HG02973 (cell line): ENCODE measurements at regions not wholly inside any gene's neighbourhood (a gene's known extent, or its start where the extent isn't known, plus 50 kb on each side); places are given as distances from the start of the nearest gene placed in this dataset.
"Not testable (repeated sequence)": the region's sequence is repeated elsewhere in the genome, so short reads cannot be mapped to it uniquely, and the experiment has no call there.

Source experiments
- ATAC-seq: cut with Tn5 transposase; IDR thresholded peaks from one replicate; pipeline ENCODE4 v1.9.1; 2021; ENCODE audit warnings: moderate library complexity; ENCODE audit not compliant: unreplicated experiment

DNA sequence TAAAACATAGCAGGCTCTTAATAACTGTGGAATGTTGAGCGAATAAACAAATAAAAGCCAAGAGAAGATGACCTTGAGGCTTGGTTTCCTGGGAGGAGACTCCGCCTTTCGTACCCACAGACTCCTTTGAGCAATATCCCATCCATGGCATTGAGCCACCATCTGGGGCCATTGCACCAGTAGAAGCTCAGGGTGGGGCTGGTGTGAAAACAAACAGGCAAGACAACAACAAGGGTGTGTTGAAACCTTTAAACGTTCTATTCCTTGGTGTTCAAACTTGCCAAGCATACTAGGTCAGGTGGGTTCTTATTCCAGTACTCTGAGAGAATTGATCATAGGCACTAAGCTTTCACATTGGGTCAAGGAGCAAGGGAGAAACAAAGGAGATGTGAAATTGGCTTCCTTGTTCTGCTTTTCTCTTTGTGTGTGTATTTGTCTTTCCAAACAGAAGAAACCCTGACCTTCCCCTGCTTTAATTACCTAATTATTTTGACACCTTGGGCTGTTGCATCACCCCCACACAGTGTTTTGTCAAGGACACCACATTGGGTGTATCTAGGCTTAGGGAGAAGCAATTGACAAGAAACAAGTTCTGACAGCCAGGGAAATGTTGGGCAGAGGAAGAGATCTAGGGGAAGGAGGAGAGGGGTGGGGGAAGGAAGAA is 105.1 kb upstream of the BCL6 start:
- ATAC-seq: no peak

DNA sequence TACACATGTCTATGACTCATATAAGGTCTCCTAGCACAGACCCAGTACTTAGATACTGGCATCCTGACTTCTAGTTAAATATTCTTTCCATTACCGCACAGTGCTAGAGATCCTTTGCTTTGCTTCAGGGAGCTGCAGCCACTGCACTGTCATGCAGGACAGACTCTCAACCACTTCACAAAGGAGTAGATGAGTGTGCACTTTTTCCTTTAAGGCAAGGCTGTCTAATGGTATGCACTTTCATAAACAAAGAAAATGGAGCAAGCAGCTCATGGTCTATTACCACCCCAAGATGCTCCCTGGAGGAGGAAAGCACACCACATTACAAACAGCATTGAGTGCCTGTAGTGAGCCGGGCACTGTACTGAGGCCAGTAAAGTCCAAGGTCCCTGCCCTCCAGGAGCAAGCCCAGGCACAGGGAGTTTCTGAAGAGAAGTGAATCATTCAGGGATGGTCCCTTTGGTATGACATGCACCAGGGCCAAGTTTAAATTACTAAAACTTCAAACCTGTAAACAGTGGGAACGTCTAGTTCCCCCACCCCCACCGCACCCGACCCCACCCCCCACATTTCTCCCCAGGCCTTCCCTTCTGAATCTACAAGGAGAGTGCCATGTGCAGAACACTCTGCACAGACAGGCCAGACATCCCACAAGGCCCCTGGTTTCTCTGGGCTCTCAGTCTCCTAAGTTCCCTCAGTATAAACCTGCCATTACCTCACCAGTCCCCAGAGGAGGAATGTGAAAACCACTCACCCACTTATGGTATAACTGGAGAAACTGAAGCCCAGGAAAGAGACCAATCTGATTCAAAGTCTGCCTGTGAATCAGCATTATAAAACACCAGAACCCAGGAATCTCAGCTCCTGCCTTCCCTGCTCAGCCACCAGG is 107.8 kb upstream of the BCL6 start:
- no peak for ATAC-seq

- ATAC-seq: no peak
Observed at GRCh38 chr3:187855131-187855530, 109.9 kb upstream of the BCL6 start.

GRCh38 chr3:187856555-187856954 is 111.3 kb upstream of the BCL6 start:
- no peak for ATAC-seq

GRCh38 chr3:187858041-187858440 is 112.8 kb upstream of the BCL6 start:
- ATAC-seq: no peak

- ATAC-seq: no peak
Observed at GRCh38 chr3:187858711-187859110, 113.4 kb upstream of the BCL6 start.

- ATAC-seq: not testable (repeated sequence)
Observed at GRCh38 chr3:187862701-187863277, 117.5 kb upstream of the BCL6 start.

- peak; percentile 88 for ATAC-seq
Observed at GRCh38 chr3:187870360-187871203, 125.3 kb upstream of the BCL6 start.

- no peak for ATAC-seq
Observed at GRCh38 chr3:187871204-187871591, 125.9 kb upstream of the BCL6 start.

DNA sequence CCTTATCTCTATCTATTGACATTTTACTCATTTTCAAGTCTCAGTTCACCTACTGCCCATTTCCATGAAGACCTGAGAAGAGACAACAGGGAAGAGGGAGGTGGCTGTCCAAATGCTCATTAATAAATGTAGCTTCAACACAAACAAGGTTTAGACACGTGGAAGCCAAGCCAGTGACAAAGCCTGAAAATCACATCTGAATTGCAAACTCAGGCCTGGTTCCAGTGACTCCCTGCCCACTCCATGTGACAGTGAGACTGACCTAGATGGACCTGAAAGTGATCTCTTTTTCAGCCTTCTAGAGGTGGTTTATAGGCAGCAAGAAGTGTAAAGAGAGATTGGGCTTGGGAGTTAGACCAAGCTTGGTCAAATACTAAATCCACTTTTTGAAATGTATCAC is 126.6 kb upstream of the BCL6 start:
- ATAC-seq: no peak

- no peak for ATAC-seq
Observed at GRCh38 chr3:187873843-187874242, 128.6 kb upstream of the BCL6 start.

DNA sequence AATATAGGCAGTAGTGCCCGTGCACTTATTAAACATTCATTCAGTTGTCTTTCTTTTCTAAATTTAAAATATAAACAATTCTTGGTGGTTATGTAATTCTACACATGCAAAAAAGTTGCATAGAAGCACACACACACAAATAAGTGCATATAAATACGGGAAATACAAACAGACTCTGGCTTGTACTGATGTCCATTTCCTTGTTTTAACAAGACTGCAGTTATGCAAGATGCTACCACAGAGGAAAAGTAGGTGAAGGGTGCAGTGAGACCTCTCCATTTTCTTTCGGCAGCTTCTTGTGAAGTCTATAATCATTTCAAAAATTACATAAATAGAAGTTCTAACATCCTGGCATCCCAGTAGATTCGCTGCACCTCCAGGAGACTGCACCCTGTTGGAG is 130.6 kb upstream of the BCL6 start:
- ATAC-seq: no peak

DNA sequence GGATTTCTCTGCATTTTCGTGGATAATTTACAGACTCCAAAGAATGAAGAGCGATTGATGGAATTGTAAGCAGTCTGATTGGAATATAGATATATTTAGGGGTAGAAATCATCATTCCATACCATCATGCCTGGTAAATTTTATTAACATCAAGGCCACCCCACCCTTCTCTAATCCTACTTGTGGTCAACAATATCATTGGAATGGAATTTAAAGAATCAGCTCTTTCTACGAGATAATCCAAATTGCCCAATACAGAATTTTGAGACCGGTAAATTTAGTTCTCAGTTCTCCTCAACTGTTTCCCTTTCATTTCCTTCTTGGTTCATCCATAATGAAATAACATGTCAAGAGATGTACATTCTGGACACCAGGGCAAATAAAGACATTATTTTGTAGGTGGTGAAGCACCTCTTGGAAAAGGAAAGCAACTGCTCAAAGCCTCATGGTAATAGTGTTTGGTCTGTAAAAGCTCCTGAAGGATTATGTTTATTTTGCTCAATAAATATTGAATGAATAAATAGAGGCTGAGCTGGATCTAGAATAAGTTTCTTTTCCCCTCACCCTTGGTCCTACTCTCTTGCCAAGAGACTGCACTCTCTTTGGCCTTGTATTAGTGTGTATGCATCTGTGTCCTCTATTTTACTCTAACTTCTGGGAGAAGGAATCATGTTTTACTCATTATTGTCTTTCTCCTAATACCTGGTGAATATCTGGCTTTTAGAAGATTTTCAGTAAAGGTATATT is 133.7 kb upstream of the BCL6 start:
- no peak for ATAC-seq

- no peak for ATAC-seq
Observed at GRCh38 chr3:187880441-187880840, 135.2 kb upstream of the BCL6 start.

DNA sequence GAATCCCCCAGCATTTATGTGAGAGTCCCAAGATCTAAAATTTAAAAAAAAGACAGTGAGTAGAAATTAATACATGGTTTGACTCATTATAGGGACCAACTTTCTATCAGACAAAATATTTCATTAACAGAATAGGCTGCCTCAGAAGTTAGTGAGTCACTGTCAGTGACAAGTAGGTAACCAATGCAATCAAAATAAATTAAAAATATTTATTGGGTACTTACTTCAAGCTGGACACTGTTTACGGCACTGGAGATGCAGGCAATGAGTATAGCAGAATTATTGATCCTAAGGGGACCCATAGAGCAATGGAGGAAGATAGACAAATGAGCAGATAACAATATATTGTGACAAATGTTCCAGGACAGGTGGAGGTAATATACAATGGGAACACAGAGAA is 135.6 kb upstream of the BCL6 start:
- no peak for ATAC-seq

- ATAC-seq: no peak
Observed at GRCh38 chr3:187888701-187889100, 143.4 kb upstream of the BCL6 start.

GRCh38 chr3:187889106-187889505 is 143.8 kb upstream of the BCL6 start:
- ATAC-seq: no peak

- no peak for ATAC-seq
Observed at GRCh38 chr3:187889601-187890404, 144.5 kb upstream of the BCL6 start.

GRCh38 chr3:187890405-187890752 is 145.1 kb upstream of the BCL6 start:
- ATAC-seq: not testable (repeated sequence)

DNA sequence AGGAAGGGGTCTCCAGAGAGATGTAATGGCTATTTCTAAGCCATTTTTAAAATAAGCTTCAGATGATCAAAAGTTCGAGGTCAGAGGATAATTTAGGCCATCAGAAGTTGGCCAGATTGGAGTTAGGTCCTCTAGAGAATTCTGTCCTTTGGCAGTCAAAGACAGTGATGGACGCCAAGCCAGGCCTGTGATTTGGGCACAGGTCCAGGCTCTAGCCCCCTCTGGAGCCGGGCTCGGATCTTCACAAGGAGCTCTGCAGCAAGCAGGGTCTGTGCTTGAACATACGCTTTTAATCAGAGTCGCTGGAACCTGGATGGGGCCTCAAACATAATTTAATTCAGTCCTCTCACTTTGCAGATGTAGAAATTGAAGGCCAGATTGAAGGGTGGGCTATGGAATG is 151.4 kb upstream of the BCL6 start:
- no peak for ATAC-seq
